ENCODE measurements at regions not wholly inside any gene's neighbourhood (a gene's known extent, or its start where the extent isn't known, plus 50 kb on each side); places are given as distances from the start of the nearest gene placed in this dataset.

GRCh38 chr13:42706286-42706685 lies 75.1 kb upstream of the FAM216B start:
- H3K9me3 ChIP-seq (ENCODE audit: insufficient read depth, low read depth): no peaks in the 10 kb centered on the region
- H2AFZ ChIP-seq: no peak overlapping the region
- no peaks in the 10 kb centered on the region for H3K36me3 ChIP-seq (ENCODE audit: low read depth)
- no peaks in the 10 kb centered on the region for H3K27me3 ChIP-seq (ENCODE audit: insufficient read depth, low read depth)
- no peak for TF ChIP-seq CTCF (conservative IDR thresholded peaks at IDR 0.05)
- no peak for TF ChIP-seq EZH2 (IDR thresholded peaks at IDR 0.05; ENCODE audit: low read depth)
- no peaks in the 10 kb centered on the region for H4K20me1 ChIP-seq (ENCODE audit: insufficient read depth)
- H3F3A ChIP-seq (ENCODE audit: insufficient read depth, low read depth): no peaks in the 10 kb centered on the region
- H3K4me3 ChIP-seq: no peak overlapping the region
- CTCF ChIA-PET: no interaction called here
- intact Hi-C loops (cut with micrococcal nuclease; ENCODE audit: unreplicated experiment): no loop called here
- BruUV-seq (replicated peaks): no TSS peak
- POLR2A ChIA-PET (ENCODE audit: unreplicated experiment): no interaction called here
- no peaks in the 10 kb centered on the region for H3K9me2 ChIP-seq (ENCODE audit: insufficient read depth)
- H3K4me1 ChIP-seq (replicated peaks; ENCODE audit: insufficient read depth): no peaks in the 10 kb centered on the region
- H3K27ac ChIP-seq: no peak overlapping the region
- no peak overlapping the region for H3K4me2 ChIP-seq
- DNase-seq: no peak
- no peaks in the 10 kb centered on the region for H3K79me2 ChIP-seq (ENCODE audit: low read depth)

GRCh38 chr13:42707048-42707447 lies 74.3 kb upstream of the FAM216B start:
- intact Hi-C loops (cut with micrococcal nuclease; ENCODE audit: unreplicated experiment): no loop called here

GRCh38 chr13:42707586-42707985 lies 73.8 kb upstream of the FAM216B start:
- no peaks in the 10 kb centered on the region for H3K36me3 ChIP-seq (ENCODE audit: low read depth)
- no peak overlapping the region for H3K27ac ChIP-seq
- no peaks in the 10 kb centered on the region for H3K4me1 ChIP-seq (replicated peaks; ENCODE audit: insufficient read depth)
- intact Hi-C loops (cut with micrococcal nuclease; ENCODE audit: unreplicated experiment): no loop called here
- BruUV-seq (replicated peaks): no TSS peak
- H3F3A ChIP-seq (ENCODE audit: insufficient read depth, low read depth): no peaks in the 10 kb centered on the region
- CTCF ChIA-PET: no interaction called here
- H3K9me3 ChIP-seq (ENCODE audit: insufficient read depth, low read depth): no peaks in the 10 kb centered on the region
- no peaks in the 10 kb centered on the region for H4K20me1 ChIP-seq (ENCODE audit: insufficient read depth)
- no peak for DNase-seq
- no peaks in the 10 kb centered on the region for H3K79me2 ChIP-seq (ENCODE audit: low read depth)
- no peak overlapping the region for H3K4me3 ChIP-seq
- H2AFZ ChIP-seq: no peak overlapping the region
- no peaks in the 10 kb centered on the region for H3K9me2 ChIP-seq (ENCODE audit: insufficient read depth)
- TF ChIP-seq CTCF (conservative IDR thresholded peaks at IDR 0.05) (no peak), EZH2 (IDR thresholded peaks at IDR 0.05; ENCODE audit: low read depth) (no peak)
- no peaks in the 10 kb centered on the region for H3K27me3 ChIP-seq (ENCODE audit: insufficient read depth, low read depth)
- no peak overlapping the region for H3K4me2 ChIP-seq
- POLR2A ChIA-PET (ENCODE audit: unreplicated experiment): no interaction called here

More at GRCh38 chr13:42707048-42707447, 74.3 kb upstream of the FAM216B start:
- Histone ChIP-seq H3K9me2 (ENCODE audit: insufficient read depth) (no peaks in the 10 kb centered on the region), H3K4me1 (replicated peaks; ENCODE audit: insufficient read depth) (no peaks in the 10 kb centered on the region), H4K20me1 (ENCODE audit: insufficient read depth) (no peaks in the 10 kb centered on the region), H2AFZ (no peak overlapping the region), H3K4me2 (no peak overlapping the region), H3K4me3 (no peak overlapping the region), H3K9me3 (ENCODE audit: insufficient read depth, low read depth) (no peaks in the 10 kb centered on the region), H3K27me3 (ENCODE audit: insufficient read depth, low read depth) (no peaks in the 10 kb centered on the region), H3F3A (ENCODE audit: insufficient read depth, low read depth) (no peaks in the 10 kb centered on the region), H3K36me3 (ENCODE audit: low read depth) (no peaks in the 10 kb centered on the region), H3K79me2 (ENCODE audit: low read depth) (no peaks in the 10 kb centered on the region), H3K27ac (no peak overlapping the region)
- no peak for TF ChIP-seq CTCF (conservative IDR thresholded peaks at IDR 0.05)
- no peak for TF ChIP-seq EZH2 (IDR thresholded peaks at IDR 0.05; ENCODE audit: low read depth)
- no TSS peak for BruUV-seq (replicated peaks)
- POLR2A ChIA-PET (ENCODE audit: unreplicated experiment): no interaction called here
- CTCF ChIA-PET: no interaction called here
- no peak for DNase-seq
